Transverse colon (tissue), 4 donors: ENCODE measurements at regions not wholly inside any gene's neighbourhood (a gene's known extent, or its start where the extent isn't known, plus 50 kb on each side); places are given as distances from the start of the nearest gene placed in this dataset.

Experiments
- CTCF ChIP-seq, 5 experiments: fragments of 200-600 bp in 3 of 5; fragments of 450-650 bp in 2 of 5; sonication (generic) in 3 of 5; IDR thresholded peaks; 1 replicate in 2 of 5; 2 replicates in 3 of 5; pipeline ENCODE4 v1.5.1; 2016 to 2017; ENCODE audit warnings: antibody characterized with exemption in 5 of 5, inconsistent platforms in 3 of 5, mild to moderate bottlenecking in 2 of 5, moderate library complexity in 1 of 5
- EP300 ChIP-seq: sonication (generic); formaldehyde crosslinking; IDR thresholded peaks from one replicate; pipeline ENCODE4 v1.6.1; 2017; ENCODE audit warnings: antibody characterized with exemption, low read depth
- POLR2A ChIP-seq: fragments of 450-650 bp; IDR thresholded peaks from one replicate; pipeline ENCODE4 v1.6.1; 2016; ENCODE audit warnings: antibody characterized with exemption, mild to moderate bottlenecking, moderate library complexity
- POLR2AphosphoS5 ChIP-seq, 3 donors: sonication (generic); formaldehyde crosslinking; IDR thresholded peaks; one replicate each; pipeline ENCODE4 v1.6.1; 2016; ENCODE audit warnings: antibody characterized with exemption in 3 of 3

DNA sequence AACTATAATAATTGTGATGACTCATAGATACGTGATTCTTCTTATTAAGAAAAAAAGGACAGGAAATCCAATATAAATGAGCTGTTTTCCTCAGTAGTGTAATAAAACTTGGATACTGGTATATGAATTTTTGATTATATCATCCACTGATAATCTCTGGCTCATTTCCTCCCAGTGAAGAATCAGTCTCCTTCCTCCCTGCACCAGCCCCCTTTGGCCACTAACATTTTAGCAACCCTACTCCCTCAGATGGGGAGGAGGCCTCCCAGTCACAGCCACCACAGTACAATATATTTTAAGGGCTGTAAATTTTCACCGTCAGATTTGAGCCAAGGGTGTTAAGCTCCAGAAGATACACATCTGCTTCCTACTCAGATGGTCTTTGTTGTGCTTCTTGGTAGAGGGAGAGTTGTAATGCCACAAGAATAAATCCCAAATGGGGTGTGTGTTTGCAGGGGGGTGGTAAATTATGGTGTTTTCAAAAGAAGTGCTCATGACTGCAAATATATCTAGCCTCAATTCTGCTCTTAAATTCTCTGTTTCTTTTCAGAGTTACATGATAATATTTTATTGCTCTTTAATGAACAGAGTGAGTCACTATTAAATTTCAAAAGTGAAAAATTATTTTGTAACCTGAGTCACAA is 153.5 kb downstream of the HLX start:
- TF ChIP-seq CTCF (IDR thresholded peaks at IDR 0.05) = peak in 1 of 5 experiments; percentile 6
- TF ChIP-seq POLR2AphosphoS5 (IDR thresholded peaks at IDR 0.05) = peak in 1 of 3 donors; percentile 43
- TF ChIP-seq POLR2A = no peak
- TF ChIP-seq EP300 = no peak
